ENCODE measurements at regions not wholly inside any gene's neighbourhood (a gene's known extent, or its start where the extent isn't known, plus 50 kb on each side); places are given as distances from the start of the nearest gene placed in this dataset.
"Not testable (repeated sequence)": the region's sequence is repeated elsewhere in the genome, so short reads cannot be mapped to it uniquely, and the experiment has no call there.

DNA sequence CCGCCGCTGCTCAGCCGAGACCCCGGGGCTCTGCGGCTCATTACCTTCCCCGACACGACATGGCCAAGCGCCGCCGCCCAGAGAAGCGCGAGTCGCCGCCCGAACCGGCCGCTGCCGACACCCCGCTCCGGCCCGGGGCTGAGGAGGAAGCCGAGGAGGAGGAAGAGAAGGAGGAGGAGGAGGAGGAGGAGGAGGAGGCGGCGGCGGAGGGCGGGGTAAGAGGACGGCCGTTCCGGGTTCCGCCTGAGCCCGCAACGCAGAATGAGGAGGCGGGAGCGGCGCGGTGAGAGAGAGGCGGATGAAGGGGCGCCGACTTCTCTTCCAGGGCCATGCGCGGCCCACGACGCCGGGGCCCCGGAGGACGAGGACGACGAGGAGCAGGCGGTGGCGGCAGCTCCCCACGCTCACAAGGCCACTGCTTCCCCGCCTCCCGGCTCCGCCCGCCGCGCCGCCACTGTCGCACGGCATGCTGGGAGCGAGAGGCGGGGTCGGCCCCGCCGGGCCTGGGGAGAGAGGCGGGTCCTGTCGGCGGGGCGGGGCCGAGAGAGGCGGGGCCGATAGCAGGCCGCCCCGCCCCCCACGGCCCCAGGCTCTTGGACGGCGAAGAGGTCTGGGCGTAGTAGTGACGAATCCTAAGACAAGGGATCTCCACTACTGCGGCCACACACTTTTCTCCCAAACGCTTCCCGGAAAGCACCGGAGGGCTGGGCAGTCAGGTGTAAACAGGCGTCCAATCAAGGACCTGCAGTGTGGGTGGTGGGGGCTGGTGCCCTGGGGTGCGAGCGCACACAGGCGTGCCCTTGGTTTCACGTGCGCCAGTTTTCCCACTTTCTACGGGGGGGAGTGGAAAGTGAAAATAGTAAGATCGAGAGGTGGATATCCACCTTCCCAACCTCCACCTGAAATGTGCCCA, 67.9 kb upstream of the SPN start:
- TF ChIP-seq, protein P1, sequence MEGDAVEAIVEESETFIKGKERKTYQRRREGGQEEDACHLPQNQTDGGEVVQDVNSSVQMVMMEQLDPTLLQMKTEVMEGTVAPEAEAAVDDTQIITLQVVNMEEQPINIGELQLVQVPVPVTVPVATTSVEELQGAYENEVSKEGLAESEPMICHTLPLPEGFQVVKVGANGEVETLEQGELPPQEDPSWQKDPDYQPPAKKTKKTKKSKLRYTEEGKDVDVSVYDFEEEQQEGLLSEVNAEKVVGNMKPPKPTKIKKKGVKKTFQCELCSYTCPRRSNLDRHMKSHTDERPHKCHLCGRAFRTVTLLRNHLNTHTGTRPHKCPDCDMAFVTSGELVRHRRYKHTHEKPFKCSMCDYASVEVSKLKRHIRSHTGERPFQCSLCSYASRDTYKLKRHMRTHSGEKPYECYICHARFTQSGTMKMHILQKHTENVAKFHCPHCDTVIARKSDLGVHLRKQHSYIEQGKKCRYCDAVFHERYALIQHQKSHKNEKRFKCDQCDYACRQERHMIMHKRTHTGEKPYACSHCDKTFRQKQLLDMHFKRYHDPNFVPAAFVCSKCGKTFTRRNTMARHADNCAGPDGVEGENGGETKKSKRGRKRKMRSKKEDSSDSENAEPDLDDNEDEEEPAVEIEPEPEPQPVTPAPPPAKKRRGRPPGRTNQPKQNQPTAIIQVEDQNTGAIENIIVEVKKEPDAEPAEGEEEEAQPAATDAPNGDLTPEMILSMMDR (IDR thresholded peaks at IDR 0.05; ENCODE audit: low read depth, low read length) = not testable (repeated sequence)
- peak; percentile 18 for TF ChIP-seq POLR2A (IDR thresholded peaks at IDR 0.05; ENCODE audit: extremely low read depth, insufficient read length)
